KMS-11 (cell line): ENCODE measurements at regions not wholly inside any gene's neighbourhood (a gene's known extent, or its start where the extent isn't known, plus 50 kb on each side); places are given as distances from the start of the nearest gene placed in this dataset.

Experiments
- H2AFZ ChIP-seq: fragments of 200-600 bp; sonication (generic); 2 replicates; pipeline ENCODE4 v1.6.1; 2016; ENCODE audit warnings: antibody characterized with exemption, mixed run types, low read depth
- H3K27ac ChIP-seq: fragments of 200-600 bp; sonication (generic); 2 replicates; pipeline ENCODE4 v1.6.1; 2016; ENCODE audit warnings: mild to moderate bottlenecking, mixed run types
- H3K27me3 ChIP-seq: fragments of 200-600 bp; sonication (generic); 2 replicates; pipeline ENCODE4 v1.6.1; 2017; ENCODE audit warnings: mild to moderate bottlenecking, low read depth, mixed run types, moderate library complexity; ENCODE audit not compliant: insufficient read depth
- H3K36me3 ChIP-seq: fragments of 200-600 bp; sonication (generic); 2 replicates; pipeline ENCODE4 v1.6.1; 2017; ENCODE audit warnings: mild to moderate bottlenecking, mixed run types; ENCODE audit not compliant: insufficient read depth
- H3K4me1 ChIP-seq: fragments of 200-600 bp; sonication (generic); 2 replicates; pipeline ENCODE4 v1.6.1; 2016; ENCODE audit warnings: mild to moderate bottlenecking, low read depth, mixed run types; ENCODE audit not compliant: poor library complexity, severe bottlenecking
- H3K4me2 ChIP-seq: fragments of 200-600 bp; sonication (generic); 2 replicates; pipeline ENCODE4 v1.7.0; 2016; ENCODE audit warnings: mild to moderate bottlenecking, mixed run types
- H3K4me3 ChIP-seq: fragments of 200-600 bp; sonication (generic); IDR thresholded peaks from 2 replicates; pipeline ENCODE4 v1.6.1; 2017; ENCODE audit warnings: low read depth, low read length, mixed read lengths; ENCODE audit not compliant: insufficient read depth
- H3K79me2 ChIP-seq: fragments of 200-600 bp; sonication (generic); 2 replicates; pipeline ENCODE4 v1.6.1; 2016; ENCODE audit warnings: low read depth, mixed run types; ENCODE audit not compliant: insufficient read depth
- H3K9ac ChIP-seq: fragments of 200-600 bp; sonication (generic); 2 replicates; pipeline ENCODE4 v1.6.1; 2016; ENCODE audit warnings: mild to moderate bottlenecking, mixed run types
- H4K20me1 ChIP-seq: fragments of 200-600 bp; sonication (generic); 2 replicates; pipeline ENCODE4 v1.6.1; 2016; ENCODE audit warnings: mild to moderate bottlenecking, mixed run types; ENCODE audit not compliant: insufficient read depth
- CTCF ChIP-seq: fragments of 200-600 bp; sonication (generic); conservative IDR thresholded peaks from 2 replicates; pipeline ENCODE4 v1.6.1; 2017; ENCODE audit warnings: low read depth, mild to moderate bottlenecking, antibody characterized with exemption, low read length, moderate library complexity, mixed read lengths

GRCh38 chr17:79677646-79678045, 53.1 kb upstream of the ENPP7 start:
- Histone ChIP-seq H3K79me2 (no peaks in the 10 kb centered on the region), H3K36me3 (no peaks in the 10 kb centered on the region), H3K27ac (no peak overlapping the region), H3K4me3 (no peak overlapping the region), H3K9ac (no peak overlapping the region), H3K27me3 (peaks cover 94% of the 10 kb centered on the region), H3K4me1 (no peaks in the 10 kb centered on the region), H2AFZ (no peak overlapping the region), H3K4me2 (no peak overlapping the region), H4K20me1 (no peaks in the 10 kb centered on the region)
- no peak for TF ChIP-seq CTCF

- no peak overlapping the region for H2AFZ ChIP-seq
- peaks cover 93% of the 10 kb centered on the region for H3K27me3 ChIP-seq
- H3K36me3 ChIP-seq = no peaks in the 10 kb centered on the region
- H3K4me2 ChIP-seq = no peak overlapping the region
- no peaks in the 10 kb centered on the region for H3K79me2 ChIP-seq
- no peaks in the 10 kb centered on the region for H3K4me1 ChIP-seq
- no peak overlapping the region for H3K4me3 ChIP-seq
- no peak overlapping the region for H3K9ac ChIP-seq
- H3K27ac ChIP-seq = no peak overlapping the region
- no peak for TF ChIP-seq CTCF
- no peaks in the 10 kb centered on the region for H4K20me1 ChIP-seq
These were observed 53.9 kb upstream of the ENPP7 start for GRCh38 chr17:79676796-79677195.

DNA sequence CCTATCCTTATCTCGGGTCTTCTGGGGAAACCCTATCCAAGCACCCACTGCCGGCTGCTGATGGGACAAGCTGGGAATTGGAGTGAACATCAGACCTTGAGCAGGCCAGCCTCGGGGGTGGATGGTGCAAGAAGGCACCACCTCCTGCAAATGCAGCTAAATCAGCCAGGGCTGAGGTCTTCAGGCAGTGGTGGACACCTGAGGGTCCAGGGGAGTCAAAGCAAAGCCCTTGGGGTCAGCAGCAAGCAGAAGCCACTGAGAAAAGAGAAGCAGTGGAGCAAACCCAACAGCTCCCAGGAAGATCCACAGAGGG, 55.4 kb upstream of the ENPP7 start:
- Histone ChIP-seq H4K20me1 (no peaks in the 10 kb centered on the region), H3K36me3 (no peaks in the 10 kb centered on the region), H3K4me3 (no peak overlapping the region), H2AFZ (no peak overlapping the region), H3K9ac (no peak overlapping the region), H3K27me3 (peaks cover 90% of the 10 kb centered on the region), H3K79me2 (no peaks in the 10 kb centered on the region), H3K27ac (no peak overlapping the region), H3K4me1 (no peaks in the 10 kb centered on the region), H3K4me2 (no peak overlapping the region)
- no peak for TF ChIP-seq CTCF

DNA sequence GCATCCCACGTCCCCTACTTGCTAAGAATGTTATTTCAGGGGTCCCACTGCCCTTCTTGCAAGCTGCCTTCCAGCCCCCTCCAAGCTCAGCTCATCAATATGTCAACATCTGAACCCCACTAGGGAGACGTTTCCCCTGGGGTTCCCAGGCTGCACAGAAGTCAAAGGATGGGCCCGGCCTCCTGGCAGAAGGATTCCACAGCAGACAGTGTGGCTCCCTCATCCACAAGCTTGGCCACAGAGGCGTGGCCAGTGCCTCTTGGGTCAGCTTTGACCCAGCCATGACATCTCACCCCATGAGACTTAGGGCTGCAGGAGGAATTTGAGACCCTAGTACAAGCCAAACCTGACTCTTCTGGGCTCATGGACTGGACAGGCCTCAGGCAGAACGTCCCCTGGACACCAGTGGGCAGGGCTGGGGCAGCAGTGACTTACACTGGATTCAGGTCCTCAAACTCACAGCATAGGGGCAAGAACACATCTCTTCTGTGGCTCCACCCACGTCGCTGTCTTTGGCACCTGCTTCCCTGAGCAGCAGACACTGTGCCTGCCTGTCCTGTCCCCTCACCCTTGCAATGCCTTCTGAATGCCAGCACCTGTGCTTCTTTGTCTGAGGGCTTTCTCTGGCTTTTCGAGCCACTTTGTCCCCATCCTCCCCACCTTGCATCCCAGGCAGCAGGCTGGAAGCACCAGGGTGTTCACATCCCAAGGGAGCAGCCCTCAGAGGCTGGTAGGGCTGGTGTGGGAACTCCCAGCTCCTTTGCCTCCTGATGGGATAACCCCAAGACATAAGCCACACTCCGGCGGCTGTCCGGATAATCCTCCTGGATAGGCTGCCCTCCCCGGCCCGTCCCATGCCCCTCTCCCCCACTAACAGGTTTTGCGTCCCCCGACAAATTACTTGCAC, 56.0 kb upstream of the ENPP7 start:
- no peaks in the 10 kb centered on the region for H3K36me3 ChIP-seq
- H3K4me2 ChIP-seq = no peak overlapping the region
- H4K20me1 ChIP-seq = no peaks in the 10 kb centered on the region

More for the DNA sequence above, 56.0 kb upstream of the ENPP7 start:
- Histone ChIP-seq H3K79me2 (no peaks in the 10 kb centered on the region), H3K4me1 (no peaks in the 10 kb centered on the region), H3K27me3 (peaks cover 89% of the 10 kb centered on the region), H2AFZ (no peak overlapping the region), H3K4me3 (no peak overlapping the region), H3K27ac (no peak overlapping the region), H3K9ac (no peak overlapping the region)
- no peak for TF ChIP-seq CTCF
